Neural cell (in vitro differentiated cells): ENCODE measurements at regions not wholly inside any gene's neighbourhood (a gene's known extent, or its start where the extent isn't known, plus 50 kb on each side); places are given as distances from the start of the nearest gene placed in this dataset.
"Not testable (repeated sequence)": the region's sequence is repeated elsewhere in the genome, so short reads cannot be mapped to it uniquely, and the experiment has no call there.

Experiments
- EP300 ChIP-seq: fragments of 450-650 bp; conservative IDR thresholded peaks from 2 replicates; pipeline ENCODE4 v1.6.1; 2014; ENCODE audit warnings: antibody characterized with exemption, mild to moderate bottlenecking, moderate library complexity; ENCODE audit not compliant: poor library complexity, severe bottlenecking
- EZH2 ChIP-seq: fragments of 200-600, 300-800 bp; shearing (Covaris generic), sonication (generic); IDR thresholded peaks from 2 replicates; pipeline ENCODE4 v1.6.1; 2014; ENCODE audit warnings: antibody characterized with exemption, low read length, borderline replicate concordance, mild to moderate bottlenecking; ENCODE audit not compliant: insufficient read depth, poor library complexity, severe bottlenecking
- MXI1 ChIP-seq: fragments of 450-650 bp; conservative IDR thresholded peaks from 2 replicates; pipeline ENCODE4 v1.6.1; 2014; ENCODE audit warnings: antibody characterized with exemption, mild to moderate bottlenecking; ENCODE audit not compliant: poor library complexity, severe bottlenecking
- POLR2AphosphoS5 ChIP-seq: IDR thresholded peaks from 2 replicates; pipeline ENCODE4 v1.6.1; 2012
- RAD21 ChIP-seq: fragments of 450-650 bp; conservative IDR thresholded peaks from 2 replicates; pipeline ENCODE4 v1.6.1; 2014; ENCODE audit warnings: antibody characterized with exemption, mild to moderate bottlenecking, moderate library complexity
- REST ChIP-seq: IDR thresholded peaks from 2 replicates; pipeline ENCODE4 v1.6.1; 2012; ENCODE audit warnings: borderline replicate concordance
- SMC3 ChIP-seq: fragments of 450-650 bp; conservative IDR thresholded peaks from 2 replicates; pipeline ENCODE4 v1.6.1; 2014; ENCODE audit warnings: antibody characterized with exemption, mild to moderate bottlenecking, moderate library complexity; ENCODE audit not compliant: poor library complexity
- TF ChIP-seq, protein P1 (sequence below): fragments of 450-650 bp; IDR thresholded peaks from 2 replicates; pipeline ENCODE4 v1.5.1; 2014; ENCODE audit warnings: antibody characterized with exemption, mild to moderate bottlenecking, moderate library complexity; ENCODE audit not compliant: poor library complexity, severe bottlenecking

DNA sequence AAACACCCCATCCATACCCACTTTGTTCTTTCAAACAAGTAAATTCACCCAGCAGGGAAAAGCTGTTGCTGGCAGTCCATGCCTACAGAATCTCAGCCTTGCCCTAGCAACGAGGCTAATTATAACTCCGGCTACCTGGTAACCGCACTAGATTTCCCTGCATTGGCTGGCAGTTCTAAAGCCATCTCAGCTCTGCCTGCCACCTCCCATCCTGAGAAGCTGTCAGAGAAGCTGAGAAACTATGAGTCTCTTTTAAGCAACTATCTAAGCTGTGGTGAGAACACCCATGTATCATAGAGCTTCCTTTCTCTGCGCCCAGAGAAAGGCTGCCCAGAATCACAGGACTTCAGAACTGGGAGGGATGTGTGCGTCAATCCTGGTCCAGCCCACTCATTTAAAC lies 126.5 kb upstream of the NBPF9 start:
- TF ChIP-seq, protein P1, sequence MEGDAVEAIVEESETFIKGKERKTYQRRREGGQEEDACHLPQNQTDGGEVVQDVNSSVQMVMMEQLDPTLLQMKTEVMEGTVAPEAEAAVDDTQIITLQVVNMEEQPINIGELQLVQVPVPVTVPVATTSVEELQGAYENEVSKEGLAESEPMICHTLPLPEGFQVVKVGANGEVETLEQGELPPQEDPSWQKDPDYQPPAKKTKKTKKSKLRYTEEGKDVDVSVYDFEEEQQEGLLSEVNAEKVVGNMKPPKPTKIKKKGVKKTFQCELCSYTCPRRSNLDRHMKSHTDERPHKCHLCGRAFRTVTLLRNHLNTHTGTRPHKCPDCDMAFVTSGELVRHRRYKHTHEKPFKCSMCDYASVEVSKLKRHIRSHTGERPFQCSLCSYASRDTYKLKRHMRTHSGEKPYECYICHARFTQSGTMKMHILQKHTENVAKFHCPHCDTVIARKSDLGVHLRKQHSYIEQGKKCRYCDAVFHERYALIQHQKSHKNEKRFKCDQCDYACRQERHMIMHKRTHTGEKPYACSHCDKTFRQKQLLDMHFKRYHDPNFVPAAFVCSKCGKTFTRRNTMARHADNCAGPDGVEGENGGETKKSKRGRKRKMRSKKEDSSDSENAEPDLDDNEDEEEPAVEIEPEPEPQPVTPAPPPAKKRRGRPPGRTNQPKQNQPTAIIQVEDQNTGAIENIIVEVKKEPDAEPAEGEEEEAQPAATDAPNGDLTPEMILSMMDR, result not testable (repeated sequence)
- TF ChIP-seq REST, EP300, EZH2, POLR2AphosphoS5, SMC3, MXI1, RAD21: not testable (repeated sequence)
